ENCODE measurements at regions not wholly inside any gene's neighbourhood (a gene's known extent, or its start where the extent isn't known, plus 50 kb on each side); places are given as distances from the start of the nearest gene placed in this dataset.

DNA sequence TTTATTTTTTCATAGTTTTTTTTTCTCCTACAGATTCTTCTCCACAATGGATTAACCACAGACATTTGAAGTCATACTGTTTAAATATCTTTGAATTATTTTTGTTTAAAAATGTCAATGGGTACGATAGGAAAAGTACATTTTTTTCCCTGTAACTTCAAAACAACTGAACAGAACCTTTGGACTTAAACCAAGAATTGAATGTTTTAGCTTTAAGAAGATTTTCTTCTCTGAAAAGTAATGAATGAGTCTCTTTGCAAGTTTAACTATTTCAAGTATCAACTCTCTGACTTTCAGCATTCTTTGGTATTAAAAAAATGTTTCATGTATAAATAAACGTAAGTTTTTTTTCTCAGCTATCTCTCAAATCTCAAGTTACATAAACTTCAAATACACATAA lies 364.3 kb downstream of the FBXO8 start:
- FAIRE-seq, result no peak

DNA sequence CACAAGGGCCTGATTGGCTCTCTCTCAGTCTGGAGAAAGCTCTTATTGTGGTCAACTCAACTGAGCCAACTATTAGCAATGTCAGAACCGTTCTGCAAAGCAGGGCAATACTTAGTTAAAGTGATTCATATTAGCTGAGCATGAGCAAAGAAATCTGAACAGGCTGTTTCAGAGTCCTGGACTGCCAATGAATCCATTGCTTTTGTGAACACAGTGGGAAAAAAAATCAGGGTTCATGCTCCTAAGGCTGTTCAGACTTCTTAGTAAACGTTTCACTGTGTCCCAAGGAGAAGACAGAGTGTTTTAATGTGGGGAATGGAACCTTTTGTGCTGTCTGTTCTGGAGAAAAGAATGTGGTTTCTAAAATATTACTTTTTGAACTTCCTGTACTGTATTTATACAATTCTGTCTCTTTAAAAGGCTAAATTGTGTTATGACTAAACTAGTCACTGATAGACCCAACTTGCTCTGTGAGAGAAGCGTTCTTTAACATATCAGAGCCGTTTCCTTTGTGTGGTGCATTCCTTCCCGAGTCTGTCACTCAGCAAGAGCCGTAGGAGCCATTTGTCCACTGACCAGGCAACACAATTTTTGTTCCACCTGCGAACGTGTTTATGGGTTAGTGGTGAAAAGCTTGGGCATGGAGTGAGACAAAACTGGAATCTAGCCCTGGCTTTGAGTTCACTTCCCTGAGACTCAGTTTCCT lies 366.1 kb downstream of the FBXO8 start:
- no peak for FAIRE-seq

- FAIRE-seq, result no peak
These were observed 370.0 kb downstream of the FBXO8 start for GRCh38 chr4:173913496-173913895.

DNA sequence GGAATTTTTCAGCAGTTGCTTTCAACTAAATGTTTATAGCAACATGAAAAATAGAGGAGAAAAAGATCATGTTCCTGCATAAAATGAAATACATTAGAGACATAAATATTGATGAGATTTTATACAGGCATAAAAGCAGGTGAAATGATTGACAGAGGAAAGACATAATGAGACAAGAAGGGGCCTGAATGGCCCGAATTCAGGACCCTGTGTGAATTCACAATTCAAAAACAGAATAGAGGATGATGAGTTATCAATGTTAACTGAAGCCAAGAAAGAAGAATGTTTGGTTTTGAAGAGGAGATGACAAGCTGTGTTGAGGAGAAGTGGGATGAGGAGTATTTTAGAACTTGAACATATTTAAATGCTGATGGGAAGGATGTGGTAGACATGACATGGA lies 371.1 kb downstream of the FBXO8 start:
- FAIRE-seq, result no peak

GRCh38 chr4:173910891-173911290 lies 372.6 kb downstream of the FBXO8 start:
- no peak for FAIRE-seq

- FAIRE-seq, result no peak
These were observed 374.2 kb downstream of the FBXO8 start for GRCh38 chr4:173909294-173909693.

GRCh38 chr4:173899813-173900212 lies 369.8 kb upstream of the HAND2 start:
- no peak for FAIRE-seq

- FAIRE-seq, result no peak
These were observed 361.0 kb upstream of the HAND2 start for GRCh38 chr4:173891072-173891471.

DNA sequence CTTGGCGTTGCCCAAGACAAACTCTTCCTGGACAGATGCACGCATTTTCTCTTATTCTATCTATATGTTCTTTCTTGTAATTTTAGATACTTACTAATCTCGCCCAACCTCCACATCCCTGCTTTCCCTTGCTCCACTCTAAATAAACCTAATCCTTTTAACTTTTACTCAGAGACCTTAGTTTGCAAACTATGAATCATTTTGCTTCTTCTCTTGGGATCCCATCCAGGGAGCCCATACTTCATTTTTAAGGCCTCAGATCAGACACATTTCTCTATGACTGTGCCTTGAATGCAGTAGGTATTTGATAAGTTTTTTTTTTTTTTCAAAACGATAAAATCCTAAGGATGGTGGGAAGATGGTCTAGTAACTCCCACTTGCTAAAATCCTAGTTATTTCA lies 353.8 kb upstream of the HAND2 start:
- no peak for FAIRE-seq

- no peak for FAIRE-seq
These were observed 350.9 kb upstream of the HAND2 start for GRCh38 chr4:173880897-173881296.

DNA sequence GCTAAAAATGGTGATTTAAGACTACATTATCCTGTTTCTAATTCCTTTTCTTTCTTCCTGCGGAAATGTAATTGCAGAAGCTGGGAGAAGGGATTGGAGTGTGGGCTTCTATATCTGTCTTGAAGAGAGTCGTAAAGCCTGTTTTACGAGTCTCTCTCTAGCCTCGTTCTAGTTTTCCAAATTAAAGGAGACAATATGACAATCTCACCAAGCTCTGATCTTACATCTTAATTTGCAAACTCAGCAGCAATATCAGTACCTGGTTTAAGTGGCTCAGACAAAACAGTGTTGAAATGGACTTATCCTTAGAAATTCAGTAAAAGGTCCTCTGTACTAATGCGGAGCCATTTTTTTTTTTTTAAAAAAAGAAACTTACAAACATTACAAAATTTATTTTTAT lies 349.5 kb upstream of the HAND2 start:
- FAIRE-seq, result no peak

DNA sequence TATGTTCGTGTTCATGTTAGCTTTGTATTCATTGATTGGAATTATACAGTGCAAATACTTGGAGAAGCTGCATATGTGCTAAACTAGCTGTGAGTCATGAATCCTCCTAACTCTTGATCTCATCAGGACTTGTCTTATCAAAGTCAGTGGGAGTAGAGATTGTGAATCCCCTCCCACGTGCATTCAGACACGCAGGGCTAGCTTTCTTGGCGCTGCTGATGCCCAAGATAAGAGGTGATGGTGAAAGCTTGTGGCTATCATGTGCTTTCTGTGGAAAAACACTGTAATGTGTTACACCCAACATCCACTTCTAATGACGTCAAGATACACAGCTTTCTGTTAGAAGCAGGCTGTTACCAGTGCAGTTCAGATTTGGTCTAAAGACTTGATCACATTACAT lies 348.7 kb upstream of the HAND2 start:
- FAIRE-seq, result no peak

GRCh38 chr4:173871643-173872042 lies 341.6 kb upstream of the HAND2 start:
- no peak for FAIRE-seq

DNA sequence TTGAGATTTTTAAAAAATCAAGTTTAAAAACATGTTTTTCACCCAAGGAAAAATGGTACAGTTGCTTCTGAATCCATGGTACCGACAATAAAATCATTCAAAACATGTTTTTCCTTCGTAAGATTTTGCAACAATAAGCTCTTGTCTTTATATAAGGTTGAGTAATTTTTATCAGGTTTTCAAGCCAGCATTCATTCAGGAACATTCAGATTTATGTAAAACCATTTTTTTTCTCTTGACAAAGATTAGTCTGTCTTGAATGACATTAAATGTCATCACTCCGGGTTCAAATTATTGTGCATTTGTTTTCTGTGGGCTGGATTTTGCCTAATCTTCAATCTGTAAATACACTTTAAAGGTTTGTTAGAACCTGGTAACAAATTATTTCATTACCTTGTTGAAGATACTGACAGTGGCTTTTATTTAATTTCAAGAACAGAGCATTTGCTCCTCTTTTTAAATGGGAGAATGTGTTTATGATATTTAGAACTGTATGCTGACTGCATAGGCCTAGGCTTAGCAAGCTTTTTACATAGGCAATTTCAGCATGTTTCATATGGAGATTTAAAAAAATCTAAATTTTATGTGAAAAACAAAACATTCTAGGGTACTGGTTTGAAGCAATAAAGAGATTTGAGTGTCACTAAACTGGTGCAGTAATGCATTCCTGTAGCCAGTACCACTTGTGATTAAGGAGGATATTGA lies 336.4 kb upstream of the HAND2 start:
- no peak for FAIRE-seq

GRCh38 chr4:173862754-173863153 lies 332.7 kb upstream of the HAND2 start:
- no peak for FAIRE-seq

GRCh38 chr4:173860094-173860493 lies 330.1 kb upstream of the HAND2 start:
- FAIRE-seq, result no peak

DNA sequence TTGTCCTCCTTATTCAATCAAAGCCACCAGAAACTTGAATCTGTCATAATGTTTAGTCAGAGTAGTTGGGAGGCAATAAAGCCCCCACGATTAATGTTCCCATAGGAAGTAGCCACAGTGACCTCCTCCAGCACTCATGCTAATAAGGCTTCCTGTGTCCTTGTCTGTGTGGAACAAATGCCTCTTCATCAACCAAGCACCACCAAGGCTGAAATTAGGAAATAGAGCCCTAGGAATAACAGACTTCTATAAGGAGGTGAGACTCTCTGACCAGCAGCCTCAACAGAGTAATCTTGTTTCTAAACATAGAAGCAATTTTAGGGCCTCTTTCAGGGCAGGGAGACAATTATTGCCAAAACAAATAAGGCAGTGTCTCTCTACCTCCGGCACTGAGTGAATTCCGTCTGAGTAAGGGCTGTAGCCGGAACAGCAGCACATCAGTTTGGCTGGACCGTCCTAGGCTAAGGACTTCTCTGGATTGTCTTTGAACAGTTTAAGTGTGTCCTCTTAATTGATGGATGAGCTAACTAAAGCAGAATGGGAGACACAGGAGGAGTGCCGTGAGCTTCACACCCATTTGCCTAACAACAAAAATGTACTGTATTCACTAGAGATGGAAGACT lies 329.2 kb upstream of the HAND2 start:
- no peak for FAIRE-seq

DNA sequence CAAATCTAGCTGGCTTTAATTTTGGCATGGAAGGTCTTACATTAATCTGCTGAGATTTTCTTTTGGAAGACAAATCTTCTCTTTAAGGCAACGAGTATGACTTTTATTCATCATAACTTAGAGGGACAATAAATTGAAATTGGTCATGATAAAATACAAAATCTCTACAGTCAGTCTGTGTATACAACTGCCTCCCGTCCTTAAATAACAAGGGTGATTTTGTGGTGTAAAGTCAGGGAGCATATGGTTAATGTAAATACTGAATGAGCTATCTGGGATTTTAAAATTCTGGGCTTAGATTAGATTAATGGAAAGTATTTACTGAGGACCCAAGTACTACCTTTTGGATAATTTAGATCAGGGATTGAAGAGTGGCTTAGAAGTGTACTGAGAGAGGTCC lies 328.4 kb upstream of the HAND2 start:
- no peak for FAIRE-seq

DNA sequence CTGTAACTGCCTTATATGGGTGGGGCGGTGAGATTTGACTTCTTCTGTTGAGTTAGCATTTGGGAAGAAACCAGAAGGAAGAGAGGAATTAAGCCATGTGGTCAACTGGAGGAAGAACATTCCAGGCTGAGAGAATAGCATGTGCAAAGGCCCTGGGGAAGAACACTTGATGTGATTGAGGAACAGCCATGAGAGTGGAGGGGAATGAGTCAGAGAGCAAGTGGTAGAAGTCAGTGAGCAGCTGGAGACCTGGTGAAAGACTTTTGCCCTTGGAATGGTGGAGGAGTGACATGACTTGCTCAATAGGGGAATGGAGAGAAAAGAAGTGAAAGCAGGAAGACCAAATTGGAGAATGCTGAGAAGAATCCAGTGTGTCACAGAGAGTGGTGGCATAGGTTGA lies 327.8 kb upstream of the HAND2 start:
- no peak for FAIRE-seq

DNA sequence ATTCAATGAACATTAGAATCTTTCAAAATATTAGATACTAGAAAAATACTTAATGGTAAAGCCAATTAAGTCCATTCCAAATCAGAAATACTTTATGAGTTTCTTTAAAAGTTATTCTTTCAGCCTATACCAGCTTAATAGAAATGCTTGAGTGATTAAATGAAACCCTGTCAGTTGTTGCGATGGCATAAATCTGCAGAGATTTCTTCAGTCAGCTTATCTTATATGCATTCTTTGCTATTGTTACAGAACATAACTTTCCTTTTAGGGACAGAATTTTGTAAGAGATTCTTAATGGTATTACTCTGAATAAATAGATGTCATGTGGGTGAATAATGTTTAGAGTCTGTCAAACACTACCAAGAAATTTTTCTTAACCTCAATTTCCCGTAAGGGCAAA lies 325.0 kb upstream of the HAND2 start:
- no peak for FAIRE-seq

DNA sequence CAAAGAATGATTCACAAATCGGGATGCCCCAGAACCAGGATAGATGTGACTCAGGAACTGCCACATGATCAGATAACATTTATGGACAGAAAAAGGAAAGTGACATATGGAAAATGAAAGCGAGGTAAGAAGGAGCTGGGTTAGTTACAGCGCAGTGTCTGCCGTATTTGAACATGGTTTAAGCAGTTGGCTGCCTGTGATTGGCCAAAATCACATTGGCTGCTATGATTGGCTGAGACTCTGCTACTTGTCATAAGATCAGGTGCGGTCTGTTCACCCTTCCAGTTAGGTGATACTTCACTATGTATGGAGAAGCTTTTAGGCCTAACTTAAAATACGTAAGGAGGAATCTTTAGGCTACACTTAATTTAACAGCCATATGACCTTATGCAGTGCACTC lies 322.7 kb upstream of the HAND2 start:
- no peak for FAIRE-seq

DNA sequence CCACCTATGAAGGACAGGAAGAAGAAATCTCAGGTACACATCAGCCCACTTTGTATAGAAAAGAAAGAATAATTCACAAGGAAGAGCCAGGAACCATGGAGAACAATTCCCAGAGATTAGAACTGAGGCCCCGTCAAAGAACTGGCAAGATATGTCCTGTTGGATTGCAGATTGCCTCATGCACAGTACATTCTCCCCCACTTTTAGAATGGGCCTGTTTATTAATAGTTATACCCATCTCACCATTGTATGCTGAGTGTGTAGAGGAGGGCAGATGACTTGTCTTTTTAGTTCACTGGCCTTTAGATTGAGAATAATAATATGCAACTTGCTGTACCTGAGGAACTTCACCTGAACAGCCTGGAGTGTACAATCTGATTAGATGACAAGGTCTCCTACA lies 315.6 kb upstream of the HAND2 start:
- no peak for FAIRE-seq

DNA sequence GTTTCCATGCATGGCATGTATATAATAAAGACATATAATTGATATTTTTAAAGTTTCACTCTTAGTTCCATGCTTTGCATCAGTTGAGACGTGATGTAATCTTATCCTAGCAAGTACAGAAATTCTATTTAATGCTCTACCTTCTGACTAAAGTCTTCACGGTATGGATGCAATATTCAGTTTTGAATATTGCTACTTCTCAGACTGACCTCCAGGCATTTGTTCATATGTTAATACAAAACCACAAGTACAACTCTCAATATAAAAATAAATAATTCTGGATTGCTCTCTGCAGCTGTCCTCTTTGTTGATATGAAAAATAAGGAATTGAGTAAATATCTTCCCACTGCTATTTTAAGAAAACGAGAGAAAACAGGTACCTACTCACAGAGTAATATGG lies 309.8 kb upstream of the HAND2 start:
- FAIRE-seq, result no peak

DNA sequence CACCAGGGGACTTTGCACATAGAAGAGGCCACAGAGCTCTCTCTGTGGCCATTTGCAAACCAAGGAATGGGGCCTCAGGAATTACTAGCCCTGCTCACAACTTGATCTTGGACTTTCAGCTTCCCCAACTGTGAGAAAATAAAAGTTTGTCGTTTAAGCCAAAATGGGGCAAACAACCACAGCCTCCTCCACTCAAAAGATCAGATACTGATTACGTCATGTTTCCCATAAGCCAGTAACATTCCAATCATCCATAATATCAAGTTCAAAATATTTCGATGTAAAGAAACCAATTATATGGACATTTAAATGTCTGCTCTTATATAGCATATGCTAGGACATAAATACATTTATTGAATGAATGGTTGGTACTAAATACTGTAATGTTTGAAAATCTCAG lies 307.5 kb upstream of the HAND2 start:
- no peak for FAIRE-seq

- no peak for FAIRE-seq
These were observed 305.9 kb upstream of the HAND2 start for GRCh38 chr4:173835903-173836302.
